Posterior vena cava (tissue), 2 donors: ENCODE measurements at regions not wholly inside any gene's neighbourhood (a gene's known extent, or its start where the extent isn't known, plus 50 kb on each side); places are given as distances from the start of the nearest gene placed in this dataset.
"Not testable (repeated sequence)": the region's sequence is repeated elsewhere in the genome, so short reads cannot be mapped to it uniquely, and the experiment has no call there.

Experiments
- DNase-seq: peaks from one replicate; pipeline ENCODE4 v3.0.0-alpha.2; 2020; ENCODE audit warnings: low spot score
- intact Hi-C, 2 donors: fragments of 100-400 bp; cut with DNase I; formaldehyde crosslinking; loops; one replicate each; pipeline versions ENCODE4 v1.14.1 to v1.14.2; 2022 to 2023
- donor health status: DM: yes; HTN: yes; CAD: no.
- donor health status: DM: yes; HTN: yes; CAD: no.

- intact Hi-C loops, result no loop called here
- DNase-seq, result no peak
These were observed 158.1 kb upstream of the ARG1 start for GRCh38 chr6:131414956-131415355.

DNA sequence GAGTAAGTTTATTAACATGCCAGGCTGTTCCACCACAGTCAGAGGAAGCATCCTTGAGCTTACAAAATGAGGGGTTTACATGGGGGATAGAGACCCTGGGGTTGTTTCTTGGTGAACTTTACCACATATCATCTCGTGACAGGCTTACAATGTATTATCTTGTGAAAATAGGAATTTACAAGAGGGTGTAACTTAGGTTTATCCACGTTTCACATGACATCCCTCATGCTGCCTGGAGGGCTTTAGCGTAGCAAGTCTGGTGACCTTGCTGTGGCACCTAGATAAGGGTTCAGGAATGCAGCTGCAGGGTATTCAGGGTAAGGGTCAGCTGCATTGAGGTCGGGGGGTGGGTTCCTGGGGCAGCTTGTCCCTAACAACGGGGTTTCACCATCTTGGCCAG is 154.6 kb upstream of the ARG1 start:
- intact Hi-C loops, result no loop called here
- no peak for DNase-seq

- intact Hi-C loops, result no loop called here
- DNase-seq, result no peak
These were observed 153.3 kb upstream of the ARG1 start for GRCh38 chr6:131419702-131420101.

DNA sequence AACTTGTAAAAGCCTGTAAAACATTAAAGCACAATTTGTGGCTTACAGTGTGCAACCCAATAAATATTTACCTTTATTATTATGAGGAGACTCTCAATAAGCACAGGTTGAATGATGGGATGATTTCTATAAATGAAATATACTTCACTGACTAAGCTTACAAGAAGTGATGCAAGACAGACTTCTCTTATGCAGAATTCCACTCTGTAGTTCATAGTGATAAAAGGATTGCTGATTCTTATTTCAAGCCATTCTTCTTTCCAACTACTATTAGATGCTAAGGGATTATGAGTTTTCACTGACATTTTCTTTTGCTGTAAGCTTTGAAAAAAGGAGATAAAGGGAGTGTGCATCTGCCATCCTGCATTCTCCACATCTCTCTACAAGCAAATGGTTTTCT is 149.0 kb upstream of the ARG1 start:
- DNase-seq, result no peak
- intact Hi-C loops, result no loop called here

DNA sequence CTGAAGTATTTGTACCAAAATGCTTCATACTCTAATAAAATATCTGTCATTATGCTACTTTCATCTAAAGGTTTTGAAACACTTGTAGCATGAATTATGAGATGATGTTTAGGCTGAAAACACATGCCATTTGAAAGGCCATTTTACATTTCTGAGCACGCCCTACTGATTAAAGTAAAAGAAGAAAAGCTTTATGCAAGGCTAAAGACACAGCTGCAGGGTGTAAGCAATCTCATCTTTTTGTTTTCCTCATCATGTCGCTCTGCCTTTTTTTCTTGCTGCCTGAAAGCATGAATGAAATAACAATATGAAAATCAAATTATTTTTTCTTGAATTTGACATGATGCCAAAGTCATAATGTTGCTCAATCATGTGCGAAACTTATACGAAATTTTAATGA is 148.6 kb upstream of the ARG1 start:
- DNase-seq, result no peak
- intact Hi-C loops, result no loop called here

DNA sequence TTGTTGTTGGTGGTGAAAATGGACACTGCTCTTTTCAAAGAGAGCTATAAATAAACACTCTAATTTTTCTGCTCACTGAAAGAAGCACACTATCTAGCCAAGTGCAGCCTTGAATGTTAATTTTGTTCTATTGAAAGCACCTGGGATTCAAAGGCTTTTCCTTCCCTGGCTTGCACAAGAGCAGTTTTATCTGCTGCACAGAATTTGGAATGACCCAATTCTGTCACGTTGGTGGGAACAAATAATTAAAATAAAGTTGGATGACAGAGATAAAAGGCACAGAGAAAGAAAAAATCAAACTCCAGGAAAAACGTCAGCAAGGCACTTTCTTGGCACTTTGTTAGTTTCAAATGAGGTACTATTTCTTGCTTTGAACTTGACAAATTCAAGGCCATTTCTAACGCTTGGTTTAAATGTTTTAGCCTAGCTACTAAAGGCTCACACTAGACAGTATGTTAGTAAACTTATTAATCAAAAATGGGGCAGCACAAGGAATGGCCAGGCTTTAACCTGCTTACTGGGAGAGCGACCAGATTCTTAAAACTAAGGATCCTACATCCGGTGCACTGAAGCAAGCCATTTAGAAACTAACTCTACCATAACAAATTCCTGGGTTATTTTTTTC is 145.5 kb upstream of the ARG1 start:
- intact Hi-C loops, result no loop called here
- DNase-seq, result no peak

GRCh38 chr6:131430531-131430930 is 142.5 kb upstream of the ARG1 start:
- intact Hi-C loops, result no loop called here

DNA sequence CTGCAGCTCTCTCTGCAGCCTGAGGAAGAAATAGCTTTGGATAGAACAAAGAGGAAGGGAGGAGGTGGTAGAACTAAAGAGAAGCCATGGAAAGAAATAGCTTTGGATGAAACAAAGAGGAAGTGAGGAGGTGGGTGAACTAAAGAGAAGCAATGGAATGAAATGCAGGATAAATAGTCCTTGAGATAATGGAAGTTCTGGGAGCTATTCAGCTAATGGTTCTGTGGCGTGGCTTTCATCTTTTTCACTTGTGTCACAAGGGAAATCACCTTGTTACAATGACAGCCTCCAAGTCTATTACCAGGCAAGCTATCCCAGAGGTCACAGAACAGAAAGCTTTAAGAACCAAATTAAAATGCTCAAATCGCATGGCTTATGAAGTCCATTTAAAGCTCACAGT is 141.3 kb upstream of the ARG1 start:
- intact Hi-C loops, result no loop called here
- DNase-seq, result no peak

More at GRCh38 chr6:131430531-131430930, 142.5 kb upstream of the ARG1 start:
- no peak for DNase-seq

DNA sequence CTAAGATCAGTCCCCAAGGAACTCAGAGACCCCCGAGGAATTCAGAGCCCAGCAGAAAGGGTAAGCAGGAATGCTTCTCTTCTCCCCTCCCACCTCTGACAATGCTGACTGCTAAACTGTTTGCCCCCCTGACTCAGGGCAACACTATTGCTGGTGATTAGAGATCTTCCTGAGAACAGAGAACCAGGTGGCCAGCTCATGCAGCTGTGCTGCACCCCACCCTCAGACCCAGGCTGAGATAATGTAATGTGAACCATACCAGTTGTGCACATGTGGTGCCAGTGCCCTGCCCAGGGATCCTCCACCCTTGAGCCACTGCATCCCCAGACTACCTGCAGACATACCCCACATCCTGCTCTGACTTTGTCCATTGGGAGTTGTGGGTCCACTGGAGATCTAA is 139.1 kb upstream of the ARG1 start:
- intact Hi-C loops, result no loop called here
- no peak for DNase-seq

DNA sequence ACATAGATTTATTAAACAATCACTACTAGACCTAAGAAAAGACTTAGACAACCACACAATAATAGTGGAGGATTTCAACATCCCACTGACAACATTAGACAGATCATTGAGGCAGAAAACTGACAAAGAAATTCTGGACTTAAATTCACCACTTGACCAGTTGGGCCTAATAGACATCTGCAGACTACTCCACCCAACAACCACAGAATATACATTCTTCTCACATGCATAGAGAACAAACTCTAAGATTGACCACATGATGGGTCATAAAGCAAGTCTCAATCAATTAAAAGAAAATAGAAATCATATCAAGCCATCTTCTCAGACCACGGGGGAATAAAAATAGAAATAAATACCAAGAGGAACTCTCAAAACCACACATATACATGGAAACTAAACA is 136.7 kb upstream of the ARG1 start:
- DNase-seq, result no peak
- intact Hi-C loops, result no loop called here

DNA sequence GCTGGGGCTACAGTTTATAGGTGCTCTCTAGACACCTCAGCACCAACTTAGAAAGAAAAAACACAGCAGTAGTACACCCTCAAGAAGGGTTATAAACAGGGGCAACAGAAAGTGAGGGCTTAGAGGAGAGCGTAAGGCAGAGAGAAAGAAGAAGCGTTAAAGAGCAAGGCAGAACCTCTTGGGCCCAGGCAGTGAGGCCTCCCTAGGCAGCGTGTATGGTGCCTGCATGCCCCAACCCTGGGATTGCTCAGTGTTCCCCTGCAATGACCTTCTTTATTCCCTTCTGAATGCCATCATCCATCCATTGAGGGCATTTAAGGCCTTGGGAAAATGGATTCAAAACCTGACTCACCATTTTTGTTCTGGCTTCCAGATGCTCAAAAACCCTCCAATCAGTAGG is 130.0 kb upstream of the ARG1 start:
- intact Hi-C loops, result no loop called here
- DNase-seq, result no peak

DNA sequence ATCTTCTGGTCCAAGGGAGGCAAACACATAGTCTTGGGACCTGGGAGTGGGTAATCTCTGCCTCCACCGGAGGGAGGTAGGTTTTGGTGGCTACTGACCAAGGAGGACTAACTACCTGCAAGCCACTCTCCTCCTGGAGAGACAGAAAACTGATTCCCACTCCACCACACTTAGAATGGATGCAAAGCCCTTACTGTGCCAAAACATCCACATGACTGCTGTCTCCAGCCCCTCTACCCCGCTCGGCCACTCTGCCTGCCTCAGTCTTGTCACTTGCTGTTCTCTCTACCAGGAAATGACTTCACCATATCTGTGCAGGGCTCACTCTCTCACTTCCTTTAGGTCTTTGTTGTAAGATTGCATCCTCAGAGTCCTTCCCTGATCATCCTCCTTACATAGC is 129.5 kb upstream of the ARG1 start:
- no peak for DNase-seq
- intact Hi-C loops, result no loop called here

DNA sequence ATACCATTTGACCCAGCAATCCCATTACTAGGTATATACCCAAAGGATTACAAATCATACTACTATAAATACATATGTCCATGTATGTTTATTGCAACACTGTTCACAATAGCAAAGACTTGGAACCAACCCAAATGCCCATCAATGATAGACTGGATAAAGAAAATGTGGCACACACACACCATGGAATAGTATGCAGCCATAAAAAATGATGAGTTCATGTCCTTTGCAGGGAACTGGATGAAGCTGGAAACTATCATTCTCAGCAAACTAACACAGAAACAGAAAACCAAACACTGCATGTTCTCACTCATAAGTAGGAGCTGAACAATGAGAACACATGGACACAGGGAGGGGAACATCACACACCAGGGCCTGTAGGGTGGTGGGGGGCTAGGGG is 127.7 kb upstream of the ARG1 start:
- DNase-seq, intact Hi-C loops: not testable (repeated sequence)

- DNase-seq, result no peak
- intact Hi-C loops, result no loop called here
These were observed 122.2 kb upstream of the ARG1 start for GRCh38 chr6:131450861-131451260.

- DNase-seq, result no peak
- intact Hi-C loops, result no loop called here
These were observed 121.5 kb upstream of the ARG1 start for GRCh38 chr6:131451321-131452144.

- DNase-seq, result no peak
- intact Hi-C loops, result no loop called here
These were observed 119.2 kb upstream of the ARG1 start for GRCh38 chr6:131453803-131454202.

- intact Hi-C loops, result no loop called here
- no peak for DNase-seq
These were observed 116.5 kb upstream of the ARG1 start for GRCh38 chr6:131456565-131456964.

DNA sequence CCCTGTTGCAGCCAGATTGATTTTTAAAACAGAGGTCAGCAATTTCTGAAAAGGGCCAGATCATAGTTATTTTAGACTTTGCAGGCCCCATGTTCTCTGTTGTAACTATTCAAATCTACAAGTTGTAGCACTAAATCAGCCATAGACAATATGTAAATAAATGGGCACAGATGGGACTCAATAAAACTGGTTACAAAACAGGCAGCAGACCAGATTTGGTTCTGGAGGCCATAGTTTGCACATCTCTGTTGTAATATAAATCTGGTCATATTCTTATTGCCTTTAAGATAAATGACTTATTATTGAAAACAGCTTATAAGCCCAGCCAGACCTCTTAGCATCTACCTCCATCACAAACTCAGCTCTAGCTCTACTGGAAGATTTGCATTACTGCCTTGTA is 114.0 kb upstream of the ARG1 start:
- DNase-seq, result no peak
- intact Hi-C loops, result no loop called here

DNA sequence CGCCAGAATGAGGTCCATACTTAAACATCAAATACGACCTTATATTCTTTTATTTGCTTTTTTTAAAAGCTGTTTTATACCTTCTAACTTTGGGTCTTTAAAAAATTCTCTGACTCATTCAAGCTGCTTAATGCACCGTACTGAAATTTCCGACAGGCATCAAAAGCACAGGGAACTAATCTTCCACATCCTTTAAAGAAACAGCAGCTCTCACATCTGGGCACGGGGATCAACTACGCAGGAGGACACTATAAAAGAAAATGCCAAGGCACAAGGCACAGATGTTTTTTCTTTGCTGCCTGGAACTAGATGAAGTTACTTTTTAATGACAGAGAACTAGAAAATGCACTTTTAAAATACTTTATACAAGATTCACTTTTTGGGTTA is 112.4 kb upstream of the ARG1 start:
- DNase-seq, result no peak
- intact Hi-C loops, result no loop called here

DNA sequence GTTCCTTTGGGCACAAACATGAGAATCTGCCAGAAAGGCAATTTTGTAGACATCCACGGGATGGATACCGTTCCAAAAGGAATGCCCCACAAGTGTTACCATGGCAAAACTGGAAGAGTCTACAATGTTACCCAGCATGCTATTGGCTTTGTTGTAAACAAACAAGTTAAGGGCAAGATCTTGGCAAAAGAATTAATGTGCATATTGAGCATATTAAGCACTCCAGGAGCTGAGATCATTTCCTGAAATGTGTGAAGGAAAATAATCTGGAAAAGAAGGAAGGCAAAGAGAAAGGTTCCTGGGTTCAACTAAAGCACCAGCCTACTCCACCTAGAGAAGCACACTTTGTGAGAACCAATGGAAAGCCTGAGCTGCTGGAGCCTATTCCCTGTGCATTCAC is 103.9 kb upstream of the ARG1 start:
- intact Hi-C loops, result no loop called here
- no peak for DNase-seq

- DNase-seq, result no peak
- intact Hi-C loops, result no loop called here
These were observed 102.5 kb upstream of the ARG1 start for GRCh38 chr6:131470534-131470933.
